Skeletal muscle satellite cell (primary cell): ENCODE measurements at regions not wholly inside any gene's neighbourhood (a gene's known extent, or its start where the extent isn't known, plus 50 kb on each side); places are given as distances from the start of the nearest gene placed in this dataset.

Experiments used
- H3K27me3 ChIP-seq: 2 replicates; pipeline ENCODE4 v1.7.0; 2013; ENCODE audit warnings: low read length; ENCODE audit not compliant: control insufficient read depth, insufficient read depth
- H3K36me3 ChIP-seq: 2 replicates; pipeline ENCODE4 v1.7.0; 2013; ENCODE audit warnings: mild to moderate bottlenecking, control low read depth, low read length; ENCODE audit not compliant: insufficient read depth
- H3K4me1 ChIP-seq: 2 replicates; pipeline ENCODE4 v1.7.0; 2013; ENCODE audit warnings: low read length; ENCODE audit not compliant: control insufficient read depth, insufficient read depth
- H3K4me2 ChIP-seq: 2 replicates; pipeline ENCODE4 v1.7.0; 2013; ENCODE audit warnings: mild to moderate bottlenecking, low read length
- H3K4me3 ChIP-seq: 2 replicates; pipeline ENCODE4 v1.7.0; 2013; ENCODE audit warnings: low read length
- H3K9ac ChIP-seq: 2 replicates; pipeline ENCODE4 v1.7.0; 2013; ENCODE audit warnings: mild to moderate bottlenecking, low read depth, low read length, moderate library complexity
- H3K9me3 ChIP-seq: replicated peaks from 2 replicates; pipeline ENCODE4 v1.7.0; 2013; ENCODE audit warnings: mild to moderate bottlenecking, control low read depth, low read length

GRCh38 chr13:44810061-44810840, 179.0 kb downstream of the NUFIP1 start:
- no peak overlapping the region for H3K9ac ChIP-seq
- H3K4me3 ChIP-seq, result no peak overlapping the region
- H3K4me2 ChIP-seq, result no peak overlapping the region
- no peaks in the 10 kb centered on the region for H3K9me3 ChIP-seq
- H3K27me3 ChIP-seq, result no peaks in the 10 kb centered on the region
- peaks cover 7% of the 10 kb centered on the region for H3K4me1 ChIP-seq
- H3K36me3 ChIP-seq, result no peaks in the 10 kb centered on the region

- H3K36me3 ChIP-seq, result no peaks in the 10 kb centered on the region
- H3K4me3 ChIP-seq, result no peak overlapping the region
- no peak overlapping the region for H3K9ac ChIP-seq
- no peaks in the 10 kb centered on the region for H3K27me3 ChIP-seq
- H3K9me3 ChIP-seq, result no peaks in the 10 kb centered on the region
- H3K4me2 ChIP-seq, result no peak overlapping the region
- no peaks in the 10 kb centered on the region for H3K4me1 ChIP-seq
These were observed 180.1 kb downstream of the NUFIP1 start for GRCh38 chr13:44809190-44809589.

GRCh38 chr13:44808185-44808584, 181.1 kb downstream of the NUFIP1 start:
- Histone ChIP-seq H3K9me3 (no peaks in the 10 kb centered on the region), H3K4me2 (no peak overlapping the region)

GRCh38 chr13:44807449-44808034, 181.7 kb downstream of the NUFIP1 start:
- Histone ChIP-seq H3K4me1 (no peaks in the 10 kb centered on the region), H3K36me3 (no peaks in the 10 kb centered on the region), H3K27me3 (no peaks in the 10 kb centered on the region), H3K9ac (no peak overlapping the region), H3K4me2 (no peak overlapping the region), H3K4me3 (no peak overlapping the region), H3K9me3 (no peaks in the 10 kb centered on the region)

More at GRCh38 chr13:44808185-44808584, 181.1 kb downstream of the NUFIP1 start:
- no peaks in the 10 kb centered on the region for H3K27me3 ChIP-seq
- H3K36me3 ChIP-seq, result no peaks in the 10 kb centered on the region
- H3K9ac ChIP-seq, result no peak overlapping the region
- no peaks in the 10 kb centered on the region for H3K4me1 ChIP-seq
- no peak overlapping the region for H3K4me3 ChIP-seq

GRCh38 chr13:44806826-44807225, 182.4 kb downstream of the NUFIP1 start:
- H3K4me2 ChIP-seq, result no peak overlapping the region
- H3K4me1 ChIP-seq, result peaks cover 6% of the 10 kb centered on the region
- H3K36me3 ChIP-seq, result no peaks in the 10 kb centered on the region
- H3K9ac ChIP-seq, result no peak overlapping the region
- no peak overlapping the region for H3K4me3 ChIP-seq
- H3K9me3 ChIP-seq, result no peaks in the 10 kb centered on the region
- H3K27me3 ChIP-seq, result no peaks in the 10 kb centered on the region

- H3K9ac ChIP-seq, result no peak overlapping the region
- H3K36me3 ChIP-seq, result no peaks in the 10 kb centered on the region
- H3K4me2 ChIP-seq, result no peak overlapping the region
- H3K4me3 ChIP-seq, result no peak overlapping the region
- peaks cover 10% of the 10 kb centered on the region for H3K4me1 ChIP-seq
- no peaks in the 10 kb centered on the region for H3K9me3 ChIP-seq
- no peaks in the 10 kb centered on the region for H3K27me3 ChIP-seq
These were observed 183.7 kb downstream of the NUFIP1 start for GRCh38 chr13:44805585-44805984.

- peaks cover 10% of the 10 kb centered on the region for H3K4me1 ChIP-seq
- no peaks in the 10 kb centered on the region for H3K27me3 ChIP-seq
- H3K4me2 ChIP-seq, result no peak overlapping the region
- H3K9me3 ChIP-seq, result no peaks in the 10 kb centered on the region
- no peaks in the 10 kb centered on the region for H3K36me3 ChIP-seq
- H3K4me3 ChIP-seq, result no peak overlapping the region
- H3K9ac ChIP-seq, result no peak overlapping the region
These were observed 185.9 kb downstream of the NUFIP1 start for GRCh38 chr13:44803390-44803789.

GRCh38 chr13:44802491-44802890, 186.8 kb downstream of the NUFIP1 start:
- Histone ChIP-seq H3K36me3 (no peaks in the 10 kb centered on the region), H3K4me1 (peaks cover 10% of the 10 kb centered on the region), H3K9ac (no peak overlapping the region), H3K27me3 (no peaks in the 10 kb centered on the region), H3K4me3 (no peak overlapping the region), H3K9me3 (no peaks in the 10 kb centered on the region), H3K4me2 (no peak overlapping the region)

- no peak overlapping the region for H3K4me2 ChIP-seq
- H3K36me3 ChIP-seq, result no peaks in the 10 kb centered on the region
- no peaks in the 10 kb centered on the region for H3K9me3 ChIP-seq
- H3K27me3 ChIP-seq, result no peaks in the 10 kb centered on the region
- no peak overlapping the region for H3K9ac ChIP-seq
- peaks cover 10% of the 10 kb centered on the region for H3K4me1 ChIP-seq
- H3K4me3 ChIP-seq, result no peak overlapping the region
These were observed 187.3 kb downstream of the NUFIP1 start for GRCh38 chr13:44801990-44802389.

- H3K4me3 ChIP-seq, result no peak overlapping the region
- H3K4me2 ChIP-seq, result no peak overlapping the region
- no peaks in the 10 kb centered on the region for H3K9me3 ChIP-seq
- peaks cover 10% of the 10 kb centered on the region for H3K4me1 ChIP-seq
- no peaks in the 10 kb centered on the region for H3K27me3 ChIP-seq
- no peak overlapping the region for H3K9ac ChIP-seq
- H3K36me3 ChIP-seq, result no peaks in the 10 kb centered on the region
These were observed 188.6 kb downstream of the NUFIP1 start for GRCh38 chr13:44800626-44801025.

- Histone ChIP-seq H3K4me2 (no peak overlapping the region), H3K9ac (no peak overlapping the region), H3K36me3 (no peaks in the 10 kb centered on the region), H3K9me3 (no peaks in the 10 kb centered on the region), H3K4me1 (peaks cover 10% of the 10 kb centered on the region), H3K4me3 (no peak overlapping the region), H3K27me3 (no peaks in the 10 kb centered on the region)
These were observed 191.6 kb downstream of the NUFIP1 start for GRCh38 chr13:44797685-44798084.
